ENCODE measurements at regions not wholly inside any gene's neighbourhood (a gene's known extent, or its start where the extent isn't known, plus 50 kb on each side); places are given as distances from the start of the nearest gene placed in this dataset.

DNA sequence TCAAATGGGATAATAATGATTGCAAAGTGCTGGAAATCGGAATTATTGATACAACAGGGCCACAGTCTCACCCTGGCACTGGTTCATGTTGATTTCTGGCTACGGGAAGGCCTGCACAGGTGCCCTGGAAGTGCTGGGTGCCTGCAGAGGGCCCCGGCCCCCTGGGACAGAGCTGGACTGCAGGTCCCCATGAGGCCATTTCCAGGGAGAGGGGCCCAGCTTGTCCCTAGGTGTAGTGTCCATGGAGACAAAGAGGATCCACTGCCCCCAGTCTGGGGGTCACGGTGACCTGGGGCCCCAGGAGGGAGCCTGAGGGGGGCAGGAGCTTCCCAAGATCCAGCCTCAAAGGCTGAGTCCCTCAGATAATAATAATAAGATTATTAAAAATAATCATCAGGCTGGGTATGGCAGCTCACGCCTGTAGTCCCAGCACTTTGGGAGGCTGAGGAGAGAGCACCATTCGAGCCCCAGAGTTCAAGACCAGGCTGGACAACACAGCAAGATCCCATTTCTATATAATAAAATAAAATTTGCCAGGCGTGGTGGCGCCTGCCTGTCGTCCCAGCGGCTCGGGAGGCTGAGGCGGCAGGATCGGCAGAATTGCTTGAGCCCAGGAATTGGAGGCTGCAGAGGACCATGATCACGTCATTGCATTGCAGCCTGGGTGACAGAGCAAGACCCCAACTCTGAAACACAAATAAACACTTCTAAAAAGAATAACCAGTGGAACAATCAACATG is 98.1 kb downstream of the MICALL2 start:
- Histone ChIP-seq H3K4me3 (ENCODE audit: low read depth, low read length, poor library complexity, severe bottlenecking) (no peak overlapping the region), H3K27ac (ENCODE audit: low read depth, low read length, poor library complexity, severe bottlenecking) (no peak overlapping the region), H4K20me1 (ENCODE audit: insufficient read depth, low read length) (no peaks in the 10 kb centered on the region), H2AFZ (ENCODE audit: low read length) (no peak overlapping the region), H3K36me3 (ENCODE audit: insufficient read depth, low read length) (no peaks in the 10 kb centered on the region), H3K9me2 (ENCODE audit: insufficient read depth, low read length) (no peaks in the 10 kb centered on the region), H3K79me2 (ENCODE audit: insufficient read depth, low read depth, low read length) (no peaks in the 10 kb centered on the region), H3K9me3 (ENCODE audit: low read length) (no peaks in the 10 kb centered on the region), H3K4me2 (ENCODE audit: low read length) (no peak overlapping the region), H3K4me1 (ENCODE audit: insufficient read depth, low read length, poor library complexity, severe bottlenecking) (no peaks in the 10 kb centered on the region)
- POLR2A ChIA-PET = interaction anchor here (0.5 kb wide), 1 partner anchor 973 kb away, joined by 3 read pairs; no protein-coding TSS in a partner anchor
- intact Hi-C loops (cut with micrococcal nuclease; ENCODE audit: unreplicated experiment) = no loop called here
- no peak for TF ChIP-seq EZH2phosphoT487 (IDR thresholded peaks at IDR 0.05; ENCODE audit: borderline replicate concordance, low read depth, low read length)
- TF ChIP-seq, protein P1, sequence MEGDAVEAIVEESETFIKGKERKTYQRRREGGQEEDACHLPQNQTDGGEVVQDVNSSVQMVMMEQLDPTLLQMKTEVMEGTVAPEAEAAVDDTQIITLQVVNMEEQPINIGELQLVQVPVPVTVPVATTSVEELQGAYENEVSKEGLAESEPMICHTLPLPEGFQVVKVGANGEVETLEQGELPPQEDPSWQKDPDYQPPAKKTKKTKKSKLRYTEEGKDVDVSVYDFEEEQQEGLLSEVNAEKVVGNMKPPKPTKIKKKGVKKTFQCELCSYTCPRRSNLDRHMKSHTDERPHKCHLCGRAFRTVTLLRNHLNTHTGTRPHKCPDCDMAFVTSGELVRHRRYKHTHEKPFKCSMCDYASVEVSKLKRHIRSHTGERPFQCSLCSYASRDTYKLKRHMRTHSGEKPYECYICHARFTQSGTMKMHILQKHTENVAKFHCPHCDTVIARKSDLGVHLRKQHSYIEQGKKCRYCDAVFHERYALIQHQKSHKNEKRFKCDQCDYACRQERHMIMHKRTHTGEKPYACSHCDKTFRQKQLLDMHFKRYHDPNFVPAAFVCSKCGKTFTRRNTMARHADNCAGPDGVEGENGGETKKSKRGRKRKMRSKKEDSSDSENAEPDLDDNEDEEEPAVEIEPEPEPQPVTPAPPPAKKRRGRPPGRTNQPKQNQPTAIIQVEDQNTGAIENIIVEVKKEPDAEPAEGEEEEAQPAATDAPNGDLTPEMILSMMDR (conservative IDR thresholded peaks at IDR 0.05; ENCODE audit: low read length) = no peak
- no TSS peak for BruUV-seq (replicated peaks)
- DNase-seq (ENCODE audit: low spot score) = no peak
- CTCF ChIA-PET (ENCODE audit: unreplicated experiment) = interaction anchor here (0.6 kb wide), 1 partner anchor 202 kb away, joined by 9 read pairs; no protein-coding TSS in a partner anchor

GRCh38 chr7:1361756-1362125 is 97.5 kb downstream of the MICALL2 start:
- TF ChIP-seq EZH2phosphoT487 (IDR thresholded peaks at IDR 0.05; ENCODE audit: borderline replicate concordance, low read depth, low read length) = no peak
- TF ChIP-seq, protein P1 (conservative IDR thresholded peaks at IDR 0.05; ENCODE audit: low read length) = no peak
- intact Hi-C loops (cut with micrococcal nuclease; ENCODE audit: unreplicated experiment) = no loop called here
- Histone ChIP-seq H3K79me2 (ENCODE audit: insufficient read depth, low read depth, low read length) (no peaks in the 10 kb centered on the region), H3K9me2 (ENCODE audit: insufficient read depth, low read length) (no peaks in the 10 kb centered on the region), H3K36me3 (ENCODE audit: insufficient read depth, low read length) (no peaks in the 10 kb centered on the region), H3K4me3 (ENCODE audit: low read depth, low read length, poor library complexity, severe bottlenecking) (no peak overlapping the region), H4K20me1 (ENCODE audit: insufficient read depth, low read length) (no peaks in the 10 kb centered on the region), H2AFZ (ENCODE audit: low read length) (no peak overlapping the region), H3K4me1 (ENCODE audit: insufficient read depth, low read length, poor library complexity, severe bottlenecking) (no peaks in the 10 kb centered on the region), H3K9me3 (ENCODE audit: low read length) (no peaks in the 10 kb centered on the region), H3K4me2 (ENCODE audit: low read length) (no peak overlapping the region), H3K27ac (ENCODE audit: low read depth, low read length, poor library complexity, severe bottlenecking) (no peak overlapping the region)
- no peak for DNase-seq (ENCODE audit: low spot score)
- ChIA-PET POLR2A (interaction anchor here (0.5 kb wide), 1 partner anchor 973 kb away, joined by 3 read pairs; no protein-coding TSS in a partner anchor), CTCF (ENCODE audit: unreplicated experiment) (no interaction called here)
- BruUV-seq (replicated peaks) = no TSS peak

DNA sequence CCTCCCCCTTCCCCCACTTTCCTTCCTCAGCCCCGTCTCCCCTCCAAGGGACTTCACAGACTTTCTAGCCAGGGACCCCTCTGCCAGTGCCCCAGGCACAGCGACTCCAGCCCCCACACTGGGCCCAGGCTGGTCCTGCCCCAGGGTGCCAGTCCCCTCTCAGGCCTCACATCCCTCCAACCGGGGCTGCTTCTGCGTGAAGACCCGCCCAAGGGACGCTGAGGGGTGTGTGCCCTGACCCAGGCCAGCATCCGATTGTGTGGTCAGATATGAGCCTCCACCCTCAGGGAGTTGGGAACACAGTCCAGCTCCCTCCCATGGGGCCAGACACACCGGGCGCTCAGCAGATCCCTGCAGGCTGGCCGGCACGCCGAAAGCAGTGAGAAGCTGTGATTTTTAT is 97.0 kb downstream of the MICALL2 start:
- TF ChIP-seq, protein P1 (conservative IDR thresholded peaks at IDR 0.05; ENCODE audit: low read length) = no peak
- no peak for TF ChIP-seq EZH2phosphoT487 (IDR thresholded peaks at IDR 0.05; ENCODE audit: borderline replicate concordance, low read depth, low read length)
- no peaks in the 10 kb centered on the region for H3K79me2 ChIP-seq (ENCODE audit: insufficient read depth, low read depth, low read length)
- no peaks in the 10 kb centered on the region for H3K36me3 ChIP-seq (ENCODE audit: insufficient read depth, low read length)
- H3K4me3 ChIP-seq (ENCODE audit: low read depth, low read length, poor library complexity, severe bottlenecking) = no peak overlapping the region
- no TSS peak for BruUV-seq (replicated peaks)
- no peaks in the 10 kb centered on the region for H3K4me1 ChIP-seq (ENCODE audit: insufficient read depth, low read length, poor library complexity, severe bottlenecking)
- intact Hi-C loops (cut with micrococcal nuclease; ENCODE audit: unreplicated experiment) = no loop called here
- no peak overlapping the region for H3K27ac ChIP-seq (ENCODE audit: low read depth, low read length, poor library complexity, severe bottlenecking)
- H2AFZ ChIP-seq (ENCODE audit: low read length) = no peak overlapping the region
- POLR2A ChIA-PET = no interaction called here
- H3K9me2 ChIP-seq (ENCODE audit: insufficient read depth, low read length) = no peaks in the 10 kb centered on the region
- no peaks in the 10 kb centered on the region for H3K9me3 ChIP-seq (ENCODE audit: low read length)
- H3K4me2 ChIP-seq (ENCODE audit: low read length) = no peak overlapping the region
- CTCF ChIA-PET (ENCODE audit: unreplicated experiment) = no interaction called here
- no peaks in the 10 kb centered on the region for H4K20me1 ChIP-seq (ENCODE audit: insufficient read depth, low read length)
- no peak for DNase-seq (ENCODE audit: low spot score)
